ENCODE measurements at regions not wholly inside any gene's neighbourhood (a gene's known extent, or its start where the extent isn't known, plus 50 kb on each side); places are given as distances from the start of the nearest gene placed in this dataset.

DNA sequence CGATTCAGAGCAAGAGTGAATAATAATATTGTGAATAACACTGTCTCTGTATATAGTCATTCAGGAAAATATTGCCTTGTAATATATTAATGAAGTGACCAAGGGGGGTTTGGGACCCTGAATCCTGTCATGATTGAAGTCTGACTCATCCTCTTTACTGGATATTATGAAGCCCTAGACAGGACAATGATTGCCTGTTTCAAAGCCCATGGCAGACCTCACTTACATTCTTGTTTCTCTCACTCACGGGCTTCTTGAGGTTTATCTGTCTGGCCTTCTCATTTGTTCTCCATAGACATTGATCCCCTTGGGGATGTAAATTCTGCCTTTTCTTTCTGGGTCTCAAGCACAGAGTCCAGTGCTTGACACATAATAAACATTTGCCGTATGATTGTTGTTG lies 449.3 kb upstream of the THRB start:
- no peak for DNase-seq

DNA sequence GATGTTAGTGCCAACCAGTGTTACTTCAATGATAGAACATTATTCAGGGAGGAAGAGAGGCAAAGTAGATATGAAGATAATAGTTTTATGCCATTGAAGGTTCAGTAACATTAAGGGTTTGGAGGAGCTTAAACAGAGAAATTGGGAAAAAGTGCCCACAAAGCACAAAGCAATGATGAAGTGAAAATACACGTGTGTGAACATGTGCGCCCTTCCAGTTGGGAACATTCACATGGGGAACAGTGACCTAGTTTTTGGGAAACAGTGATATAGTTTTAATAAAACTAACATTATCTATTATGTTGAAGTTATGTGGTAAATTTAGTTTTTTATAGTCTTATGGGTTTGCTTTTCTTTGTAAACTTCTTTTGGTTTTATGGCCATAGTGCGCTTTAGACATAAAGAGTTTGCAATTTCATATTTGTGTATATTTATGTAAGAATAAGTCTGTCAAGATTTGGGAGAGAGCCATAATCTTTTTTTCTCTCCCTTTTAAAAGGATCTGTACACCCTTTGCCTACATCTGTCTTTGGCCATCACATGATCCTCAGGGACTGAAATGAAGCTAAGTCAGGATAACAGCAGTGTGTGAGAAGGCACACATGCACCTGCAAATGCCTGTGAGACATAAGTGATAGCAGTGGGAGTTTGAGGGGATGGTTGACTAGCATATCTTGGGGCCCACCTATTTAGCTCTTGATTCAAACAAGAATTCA lies 450.3 kb upstream of the THRB start:
- no peak for DNase-seq

DNA sequence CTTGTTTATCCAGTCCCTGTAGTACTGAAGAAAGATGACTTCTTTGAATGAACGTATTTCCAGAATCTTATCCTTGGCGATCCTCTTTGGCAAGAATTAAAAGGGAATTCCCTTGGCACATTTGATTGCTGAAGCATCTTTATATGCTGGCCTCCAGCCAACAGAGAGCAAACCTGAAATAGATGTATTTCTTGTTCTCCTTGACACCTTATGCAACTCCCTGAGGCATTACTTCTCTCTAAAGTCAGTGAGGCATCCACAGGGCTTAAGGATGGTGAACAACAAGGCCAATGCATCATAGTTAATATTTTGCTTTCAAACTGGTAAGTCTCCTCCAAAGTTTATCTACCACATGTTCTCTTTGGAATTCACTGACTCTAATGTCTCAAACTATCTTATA lies 450.9 kb upstream of the THRB start:
- no peak for DNase-seq

DNA sequence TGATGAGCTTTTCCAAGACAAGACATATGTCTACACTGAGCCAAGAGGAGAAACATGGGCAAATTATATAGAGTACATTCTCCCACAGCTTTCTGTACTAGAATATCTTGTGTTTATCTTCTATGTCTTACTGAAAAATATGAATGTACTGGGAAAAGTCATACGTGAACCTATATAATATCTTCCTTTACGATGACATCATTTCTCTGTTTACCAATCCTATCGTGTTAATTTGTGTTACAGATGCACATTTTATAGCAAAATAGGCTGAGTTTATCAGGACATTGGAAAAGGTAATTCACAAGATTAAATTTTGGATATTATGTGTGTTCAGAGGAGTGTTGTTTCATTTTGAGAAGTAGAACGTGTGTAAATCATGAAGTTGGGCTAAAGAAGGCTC lies 452.5 kb upstream of the THRB start:
- DNase-seq = no peak

DNA sequence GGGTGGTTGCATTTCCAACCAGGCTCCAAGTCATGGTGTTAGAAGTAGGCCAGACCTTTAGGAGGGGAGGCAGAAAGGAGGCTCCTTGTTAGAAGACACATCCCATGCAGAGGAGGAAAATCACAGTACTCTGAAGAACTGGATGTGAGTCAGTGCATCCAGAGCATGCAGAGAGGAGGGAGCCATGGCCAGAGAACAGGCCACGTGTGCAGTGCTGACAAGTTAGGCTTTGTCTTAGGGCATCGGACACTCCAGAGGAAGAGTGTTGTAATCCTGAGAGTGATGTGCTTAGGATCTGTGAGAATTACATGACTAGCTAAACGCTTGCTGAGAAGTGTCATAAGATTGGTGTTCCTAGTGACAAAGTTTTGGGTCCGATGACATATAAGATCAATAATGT lies 456.5 kb upstream of the THRB start:
- no peak for DNase-seq

DNA sequence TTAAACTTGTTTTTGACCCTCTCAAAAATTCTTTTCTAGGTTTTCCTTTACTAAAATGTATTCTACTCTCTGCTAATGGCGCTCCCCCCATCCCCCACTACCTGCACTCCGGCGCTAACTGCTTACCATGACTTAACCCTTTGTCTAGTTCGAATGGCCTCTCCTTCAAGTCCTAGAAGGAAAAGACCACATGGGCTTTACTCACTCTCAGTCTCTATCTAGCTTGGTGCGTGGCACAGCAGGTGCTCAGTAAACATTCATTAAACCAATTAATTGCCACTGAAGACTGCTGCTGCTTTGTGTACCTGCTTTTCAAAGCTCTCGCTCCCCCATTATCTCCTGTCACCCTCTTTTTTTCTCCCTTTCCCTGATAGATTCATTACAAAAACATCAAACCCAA lies 457.7 kb upstream of the THRB start:
- no peak for DNase-seq

DNA sequence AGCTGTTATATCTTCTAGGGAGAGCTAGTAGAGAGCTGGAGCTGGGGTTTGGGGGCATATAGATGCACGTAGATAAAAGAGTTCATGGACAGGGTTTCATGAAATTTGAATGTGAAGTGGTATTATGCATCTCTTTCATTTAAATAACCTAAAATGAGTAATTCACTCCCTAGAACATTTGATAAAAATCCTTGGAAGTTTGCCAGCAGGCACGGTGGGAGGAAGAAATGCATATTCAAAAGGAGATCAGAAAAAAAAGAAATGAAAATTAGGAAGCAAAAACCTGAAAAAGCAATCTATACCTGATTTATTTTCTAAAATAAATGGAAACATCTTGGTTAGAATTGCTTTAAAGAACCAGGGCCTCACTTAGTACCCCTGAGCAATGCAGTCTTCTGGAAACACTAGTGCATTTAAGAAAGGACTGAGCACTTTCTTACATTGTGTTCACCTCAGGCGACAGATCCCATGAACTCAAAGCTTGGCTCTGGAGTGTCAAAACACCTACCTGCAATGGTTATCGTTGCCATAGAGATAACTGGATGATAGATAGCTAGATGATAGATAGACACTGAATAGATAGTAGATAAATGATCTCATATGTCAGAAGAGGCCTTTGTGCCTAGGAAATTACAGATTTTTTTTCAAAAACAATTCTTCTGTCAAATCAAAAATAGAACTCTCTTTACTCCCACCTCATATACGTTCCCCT lies 458.6 kb upstream of the THRB start:
- no peak for DNase-seq

DNA sequence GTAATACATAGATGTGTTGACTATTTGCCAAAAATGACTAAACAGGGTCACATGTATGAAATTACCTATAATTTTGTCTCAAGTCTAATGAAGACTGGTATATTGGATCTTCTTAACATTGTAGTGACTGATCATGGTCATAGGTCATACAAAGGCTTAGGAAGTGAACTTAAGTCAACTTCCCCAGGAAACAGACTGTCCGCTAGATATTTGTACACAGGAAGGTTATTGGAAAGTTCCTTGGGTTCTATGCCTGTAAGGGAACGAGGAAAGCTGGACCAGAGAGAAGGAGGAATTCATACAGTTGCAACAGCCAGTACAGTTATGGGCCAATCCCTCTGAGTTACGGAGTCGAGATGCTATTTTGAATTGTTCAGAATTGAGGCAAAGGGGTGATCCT lies 462.0 kb upstream of the THRB start:
- DNase-seq = no peak

DNA sequence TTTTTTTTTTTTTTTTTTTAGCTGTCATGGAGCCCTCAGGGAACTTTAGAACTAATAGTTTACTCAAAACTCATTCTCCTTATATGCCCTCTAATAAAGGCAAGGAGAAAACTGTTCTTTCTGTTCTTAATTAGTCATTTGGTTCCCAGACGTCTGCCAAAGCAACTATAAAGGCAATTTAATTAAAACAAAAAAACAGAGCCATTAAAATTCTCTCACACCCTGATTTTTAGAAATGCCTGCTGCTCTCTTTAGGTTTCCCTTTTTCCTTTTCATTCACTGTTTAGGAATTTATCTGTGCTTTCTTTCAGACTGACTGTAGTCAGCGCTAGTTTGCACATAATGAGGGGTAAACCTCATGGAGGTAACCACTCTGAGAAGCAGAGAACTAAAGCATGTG lies 463.6 kb upstream of the THRB start:
- DNase-seq = no peak

DNA sequence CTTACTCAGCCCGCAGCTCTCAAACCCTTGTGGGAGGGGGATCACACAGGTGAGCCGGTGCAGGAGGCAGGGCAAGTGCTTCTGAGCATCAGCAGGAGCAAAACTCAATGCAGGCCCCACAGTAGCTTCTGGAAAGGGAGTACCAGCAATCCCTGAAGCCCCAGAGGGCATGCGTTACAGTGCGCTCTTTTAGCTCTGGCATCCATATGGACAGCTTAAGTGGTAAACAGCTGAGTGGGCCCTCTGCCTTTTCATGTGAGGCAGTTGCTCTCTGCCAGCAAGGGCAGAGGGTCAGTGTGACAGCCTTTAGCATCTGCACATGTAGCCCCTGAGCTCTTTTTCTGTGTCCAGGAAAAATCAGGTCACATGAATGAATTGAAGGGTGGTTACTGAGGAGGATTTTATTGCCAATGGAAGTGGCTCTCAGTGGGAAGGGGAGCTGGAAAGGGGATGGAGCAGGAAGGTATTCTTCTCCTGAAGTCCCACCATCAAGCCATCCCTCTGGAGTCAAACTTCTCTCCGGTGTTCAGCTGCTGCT lies 464.3 kb upstream of the THRB start:
- no peak for DNase-seq

DNA sequence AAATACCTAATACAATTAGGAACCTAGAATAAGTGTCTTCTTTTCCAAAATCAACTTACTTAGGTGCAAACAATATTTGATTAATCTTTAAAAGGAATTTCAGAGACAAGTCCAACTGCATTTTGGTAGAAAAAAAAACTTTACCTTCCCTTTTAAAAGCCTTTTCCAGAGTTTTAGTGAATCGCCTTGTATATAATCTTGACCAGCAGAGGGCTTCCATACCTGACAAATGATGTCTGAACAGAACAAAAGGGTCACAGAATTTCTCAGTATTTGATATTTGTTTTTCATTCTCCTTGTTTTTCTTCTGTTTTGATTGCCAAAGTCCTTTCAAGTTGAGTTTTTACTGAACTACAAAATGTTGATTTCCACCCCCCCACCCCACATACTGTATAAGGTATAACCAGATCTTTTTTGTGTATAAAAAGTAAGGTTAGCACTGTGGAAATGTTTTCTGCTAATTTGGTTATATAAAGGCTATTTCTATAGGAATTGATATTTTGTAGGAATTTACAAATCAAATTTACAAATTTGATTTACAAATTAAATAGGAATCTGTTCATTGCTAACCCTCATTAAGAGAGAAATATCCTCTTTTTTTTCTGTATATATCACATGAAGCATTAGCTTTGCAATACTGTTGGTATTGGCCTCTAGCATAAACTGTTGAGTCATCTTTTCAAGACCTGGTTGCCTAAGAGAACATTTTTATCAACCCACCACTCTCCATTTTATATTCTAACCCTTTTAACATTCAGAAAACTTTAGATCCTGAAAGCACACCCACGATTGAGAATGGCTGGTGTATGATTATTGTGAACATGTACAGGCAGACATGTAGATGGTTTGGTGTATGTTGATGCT lies 464.1 kb upstream of the RARB start:
- peak; percentile 28 for DNase-seq

DNA sequence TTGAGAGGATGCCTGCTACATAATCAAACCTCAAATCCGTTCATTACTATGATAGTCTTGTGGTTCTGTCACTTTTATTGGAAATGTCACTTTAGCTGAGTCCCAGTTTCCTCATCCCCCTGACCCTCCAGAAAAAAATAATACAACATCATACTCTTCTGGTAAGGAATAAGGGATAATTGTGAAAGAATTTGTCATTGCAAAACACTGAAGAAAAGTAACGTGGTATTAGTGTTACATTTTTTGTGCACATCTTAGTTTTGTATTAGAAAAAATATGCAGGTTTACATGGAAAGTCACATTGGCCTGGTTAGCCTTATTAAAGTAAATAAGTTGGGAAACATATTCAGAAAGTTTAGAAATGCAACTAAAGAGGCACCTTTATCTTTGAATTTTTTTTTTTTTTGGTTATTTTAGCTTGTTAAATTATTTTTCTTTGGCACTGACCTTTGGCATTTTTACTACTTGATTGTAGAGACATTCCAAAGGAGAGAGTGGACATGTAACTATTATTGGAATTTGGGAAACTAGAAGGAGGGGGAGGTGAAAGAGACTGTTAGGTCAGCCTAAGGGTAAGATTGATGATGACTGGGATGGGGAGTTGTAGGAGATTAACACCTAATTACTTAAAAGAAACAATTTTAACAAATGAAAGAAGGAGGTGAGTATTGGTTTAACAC lies 462.2 kb upstream of the RARB start:
- DNase-seq = no peak

DNA sequence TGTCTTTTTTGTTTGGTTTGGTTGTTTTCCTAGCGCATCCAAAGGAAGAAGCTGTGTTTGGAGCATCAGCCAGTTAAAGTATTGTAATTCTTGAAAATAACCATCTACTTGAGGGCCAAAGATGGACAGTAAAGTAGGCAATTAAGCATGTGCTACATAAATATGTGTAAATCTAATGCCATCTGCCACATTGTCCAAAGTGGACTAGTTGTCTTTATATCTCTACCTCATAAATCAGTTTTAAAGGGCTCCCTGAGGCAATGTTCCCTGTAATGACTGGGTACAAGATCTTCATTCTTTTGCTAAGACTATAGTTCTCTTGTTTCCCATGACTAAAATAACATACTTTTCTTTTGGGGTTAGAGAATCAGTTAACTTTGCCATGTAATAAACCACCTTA lies 460.0 kb upstream of the RARB start:
- DNase-seq = no peak

DNA sequence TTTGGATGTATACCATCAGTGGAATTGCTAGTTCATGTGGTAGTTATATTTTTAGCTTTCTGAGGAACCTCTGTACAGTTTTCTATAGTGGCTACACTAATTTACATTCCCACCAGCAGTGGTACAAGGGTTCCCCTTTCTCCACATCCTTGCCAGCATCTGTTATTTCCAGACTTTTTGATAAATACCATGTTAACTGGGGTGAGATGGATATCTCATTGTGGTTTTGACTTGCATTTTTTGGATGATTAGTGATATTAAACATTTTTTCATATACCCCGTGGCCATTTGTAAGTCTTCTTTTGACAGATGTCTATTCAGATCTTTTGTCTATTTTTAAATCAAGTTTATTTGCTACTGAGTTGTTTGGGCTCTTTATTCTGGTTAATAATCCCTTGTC lies 455.6 kb upstream of the RARB start:
- DNase-seq = no peak

DNA sequence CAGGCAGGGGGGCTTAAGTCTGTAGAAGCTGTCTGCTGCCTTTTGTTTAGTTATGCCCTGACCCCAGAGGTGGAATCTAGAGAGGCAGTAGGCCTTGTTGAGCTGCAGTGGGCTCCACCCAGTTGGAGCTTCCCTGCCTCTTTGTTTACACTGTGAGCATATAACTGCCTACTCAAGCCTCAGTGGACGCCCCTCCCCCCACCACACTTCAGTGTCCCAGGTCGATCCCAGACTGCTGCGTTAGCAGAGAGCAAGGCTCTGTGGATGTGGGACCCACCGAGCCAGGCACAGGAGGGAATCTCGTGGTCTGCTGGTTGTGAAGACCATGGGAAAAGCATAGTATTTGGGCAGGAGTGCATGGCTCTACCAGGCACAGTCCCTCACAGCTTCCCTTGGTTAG lies 446.8 kb upstream of the RARB start:
- no peak for DNase-seq

DNA sequence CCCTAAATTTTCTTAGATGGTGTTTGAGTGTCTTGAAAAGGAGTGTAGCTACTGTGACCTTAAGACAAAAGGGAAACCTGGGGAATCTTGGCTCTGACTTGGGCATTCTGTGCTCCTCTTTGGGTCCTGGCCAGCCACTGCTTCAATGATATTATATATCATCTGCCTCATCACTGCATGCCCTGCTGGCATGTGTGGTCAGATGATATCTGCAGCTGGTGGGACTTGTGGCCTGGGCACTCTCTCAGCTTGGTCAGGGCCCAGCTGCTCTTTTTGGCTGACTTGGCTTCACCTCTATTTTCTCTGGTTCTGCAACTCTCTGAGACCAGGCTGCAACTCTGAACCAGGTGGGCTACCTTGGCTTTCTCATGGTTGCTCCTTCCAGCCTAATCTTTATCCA lies 446.1 kb upstream of the RARB start:
- DNase-seq = no peak

DNA sequence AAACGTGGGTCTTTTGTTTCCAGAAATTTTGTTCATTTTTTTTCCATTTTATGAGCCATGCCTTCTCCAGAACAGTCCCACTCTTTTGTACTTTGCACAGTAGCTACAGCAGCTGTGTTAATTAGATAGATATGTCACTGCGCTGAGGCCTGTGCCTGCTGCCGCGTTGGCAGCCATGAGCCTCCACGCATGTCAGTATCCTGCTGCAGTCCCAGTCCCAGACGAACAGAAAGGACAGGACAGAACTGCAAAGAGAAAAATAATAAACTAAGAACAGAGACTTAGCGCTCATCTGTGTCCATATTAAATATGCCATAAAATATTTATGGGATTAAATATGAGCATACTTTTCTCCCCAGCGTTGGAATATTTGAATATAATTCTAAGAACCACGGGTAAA lies 442.4 kb upstream of the RARB start:
- DNase-seq = no peak

DNA sequence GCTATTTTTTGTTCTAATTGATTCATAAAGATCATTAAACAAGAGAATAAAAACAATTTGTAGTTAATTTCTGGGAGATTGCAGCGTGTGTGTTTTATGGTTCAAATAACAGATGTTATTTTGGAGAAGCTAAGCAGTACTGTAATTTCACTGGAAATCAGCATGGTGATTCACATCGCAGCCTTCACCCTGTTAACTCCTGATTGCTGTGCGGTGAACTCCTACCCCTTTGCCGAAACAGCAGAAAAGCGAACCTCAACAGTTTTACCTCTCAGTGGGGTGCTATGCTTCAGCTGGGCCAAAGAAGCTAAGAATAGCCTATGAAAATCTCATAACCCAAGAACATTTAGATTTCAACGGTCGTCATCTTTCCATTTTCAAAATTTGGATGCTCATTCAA lies 441.5 kb upstream of the RARB start:
- DNase-seq = no peak

DNA sequence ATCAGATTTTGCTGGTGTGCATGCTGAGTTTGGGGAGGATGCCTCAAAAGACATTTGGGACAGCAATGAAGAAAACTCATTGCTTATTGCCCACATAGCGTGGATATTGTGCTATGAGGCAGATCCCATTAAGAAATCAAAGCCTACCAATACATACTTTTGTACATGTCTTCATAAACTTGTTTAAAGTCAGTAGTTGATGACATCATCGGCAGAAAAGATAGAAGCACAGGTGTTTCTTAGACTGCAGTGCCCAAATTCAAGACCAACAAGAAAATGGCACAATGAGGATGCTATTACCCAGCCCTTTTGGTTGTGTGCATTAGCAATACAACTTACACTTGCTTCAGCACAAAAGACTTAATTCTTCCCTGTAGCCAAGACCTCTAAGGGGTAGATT lies 428.7 kb upstream of the RARB start:
- DNase-seq = no peak

DNA sequence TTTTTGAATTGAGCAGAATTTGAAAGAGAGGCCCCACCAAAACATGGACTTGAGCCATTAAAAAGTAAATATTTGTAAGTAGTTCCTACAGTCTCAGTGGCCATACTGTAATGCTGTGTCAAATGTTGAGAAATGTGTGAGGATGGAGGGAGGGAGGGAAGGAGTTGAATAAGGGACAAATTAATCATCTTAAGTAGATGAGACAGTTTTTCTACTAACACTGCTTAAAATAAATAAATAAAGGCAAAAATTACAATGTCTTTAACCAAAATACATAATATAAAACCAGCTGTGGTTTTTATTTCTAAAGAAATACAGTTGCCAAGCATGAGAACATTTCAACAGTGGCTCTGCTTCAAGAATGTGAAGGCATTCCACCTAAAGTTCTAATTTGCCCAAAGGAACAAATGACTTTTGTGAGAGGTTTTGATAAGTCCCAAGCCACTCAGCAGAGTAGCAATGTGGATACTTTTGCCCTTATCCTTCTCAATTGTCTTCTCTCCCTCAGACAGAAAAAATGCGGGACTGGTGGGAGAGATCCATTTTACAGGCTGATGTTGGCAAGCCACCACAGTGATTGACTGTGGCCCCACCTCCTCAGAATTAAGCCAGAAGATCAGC lies 427.0 kb upstream of the RARB start:
- DNase-seq = no peak

DNA sequence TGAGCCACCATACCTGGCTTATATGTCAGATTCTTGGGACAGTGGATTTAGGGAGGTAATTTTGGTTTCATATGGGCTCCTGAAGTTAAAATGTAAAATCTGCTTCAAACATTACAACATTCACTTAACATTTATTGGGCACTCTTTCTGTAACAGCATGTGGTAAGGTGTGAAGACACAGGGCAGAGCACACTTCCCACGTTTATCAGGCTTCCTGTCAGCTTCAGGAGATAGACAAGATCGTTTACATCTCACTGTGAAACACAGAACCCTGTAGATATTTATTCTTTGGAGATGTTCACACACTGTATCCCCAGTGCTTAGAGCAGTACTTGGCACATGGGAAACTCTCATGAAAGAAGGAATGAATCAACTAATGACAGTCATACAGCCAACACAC lies 426.0 kb upstream of the RARB start:
- no peak for DNase-seq

DNA sequence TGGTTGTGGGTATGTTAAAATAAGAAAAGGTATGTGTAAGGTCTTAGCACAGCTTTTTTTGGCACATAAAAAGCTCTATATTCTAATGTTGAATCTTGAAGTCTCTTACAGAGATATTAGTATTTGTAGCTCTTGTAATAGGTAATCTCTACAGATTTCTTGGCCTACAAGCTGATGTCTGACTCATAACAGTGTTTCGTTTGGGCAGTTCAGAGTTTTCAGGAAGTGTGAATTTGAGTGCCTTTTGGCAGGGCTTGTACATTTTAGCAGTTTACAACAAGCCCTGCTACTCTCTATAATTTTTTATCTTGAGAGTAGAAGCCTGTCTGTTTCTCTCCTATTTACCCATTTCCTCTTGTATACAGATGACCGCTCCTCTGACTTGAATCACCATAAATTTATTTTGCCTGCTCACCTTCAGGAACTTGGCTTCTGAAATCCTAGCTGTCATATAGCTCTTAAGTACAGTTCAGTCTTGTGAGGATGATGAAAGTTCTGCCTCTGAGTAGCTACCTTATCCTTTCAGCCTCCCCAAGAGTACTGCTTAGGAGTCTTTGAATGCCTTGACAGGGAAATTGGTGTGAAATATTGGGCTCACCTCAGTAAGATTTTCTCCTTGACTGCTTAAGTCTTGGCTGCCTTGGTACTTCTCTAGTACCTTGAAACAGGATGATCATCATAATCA lies 419.9 kb upstream of the RARB start:
- no peak for DNase-seq
